NB4 (cell line): ENCODE measurements at regions not wholly inside any gene's neighbourhood (a gene's known extent, or its start where the extent isn't known, plus 50 kb on each side); places are given as distances from the start of the nearest gene placed in this dataset.

ENCODE experiments used
- DNase-seq: peaks from one replicate; pipeline ENCODE4 v3.0.0; 2010; ENCODE audit warnings: low read depth
- H3K4me3 ChIP-seq: one replicate; pipeline ENCODE4 v1.5.1; 2011; ENCODE audit warnings: mild to moderate bottlenecking, low read depth, low read length, moderate library complexity
- MAX ChIP-seq: IDR thresholded peaks from 2 replicates; pipeline ENCODE4 v1.6.1; 2011; ENCODE audit warnings: low read depth, low read length
- MYC ChIP-seq: IDR thresholded peaks from 2 replicates; pipeline ENCODE4 v1.6.1; 2011; ENCODE audit warnings: low read depth, low read length
- POLR2A ChIP-seq: IDR thresholded peaks from 2 replicates; pipeline ENCODE4 v1.6.1; 2011; ENCODE audit warnings: mild to moderate bottlenecking; ENCODE audit not compliant: insufficient read length; ENCODE audit errors: extremely low read depth
- TF ChIP-seq, protein P1 (sequence below): IDR thresholded peaks from one replicate; pipeline ENCODE4 v1.5.1; 2012; ENCODE audit warnings: low read depth, low read length

GRCh38 chr9:2495221-2496005, 126.2 kb upstream of the VLDLR start:
- H3K4me3 ChIP-seq = no peak overlapping the region
- no peak for DNase-seq
- TF ChIP-seq, protein P1, sequence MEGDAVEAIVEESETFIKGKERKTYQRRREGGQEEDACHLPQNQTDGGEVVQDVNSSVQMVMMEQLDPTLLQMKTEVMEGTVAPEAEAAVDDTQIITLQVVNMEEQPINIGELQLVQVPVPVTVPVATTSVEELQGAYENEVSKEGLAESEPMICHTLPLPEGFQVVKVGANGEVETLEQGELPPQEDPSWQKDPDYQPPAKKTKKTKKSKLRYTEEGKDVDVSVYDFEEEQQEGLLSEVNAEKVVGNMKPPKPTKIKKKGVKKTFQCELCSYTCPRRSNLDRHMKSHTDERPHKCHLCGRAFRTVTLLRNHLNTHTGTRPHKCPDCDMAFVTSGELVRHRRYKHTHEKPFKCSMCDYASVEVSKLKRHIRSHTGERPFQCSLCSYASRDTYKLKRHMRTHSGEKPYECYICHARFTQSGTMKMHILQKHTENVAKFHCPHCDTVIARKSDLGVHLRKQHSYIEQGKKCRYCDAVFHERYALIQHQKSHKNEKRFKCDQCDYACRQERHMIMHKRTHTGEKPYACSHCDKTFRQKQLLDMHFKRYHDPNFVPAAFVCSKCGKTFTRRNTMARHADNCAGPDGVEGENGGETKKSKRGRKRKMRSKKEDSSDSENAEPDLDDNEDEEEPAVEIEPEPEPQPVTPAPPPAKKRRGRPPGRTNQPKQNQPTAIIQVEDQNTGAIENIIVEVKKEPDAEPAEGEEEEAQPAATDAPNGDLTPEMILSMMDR = no peak
- TF ChIP-seq MAX = no peak

GRCh38 chr9:2496169-2496568, 125.4 kb upstream of the VLDLR start:
- H3K4me3 ChIP-seq = no peak overlapping the region
- no peak for TF ChIP-seq MYC
- no peak for TF ChIP-seq POLR2A
- TF ChIP-seq MAX = no peak
- TF ChIP-seq, protein P1 = no peak

GRCh38 chr9:2496934-2497333, 124.7 kb upstream of the VLDLR start:
- TF ChIP-seq MYC (no peak), MAX (no peak)
- TF ChIP-seq, protein P1 = no peak

More at GRCh38 chr9:2496169-2496568, 125.4 kb upstream of the VLDLR start:
- no peak for DNase-seq

DNA sequence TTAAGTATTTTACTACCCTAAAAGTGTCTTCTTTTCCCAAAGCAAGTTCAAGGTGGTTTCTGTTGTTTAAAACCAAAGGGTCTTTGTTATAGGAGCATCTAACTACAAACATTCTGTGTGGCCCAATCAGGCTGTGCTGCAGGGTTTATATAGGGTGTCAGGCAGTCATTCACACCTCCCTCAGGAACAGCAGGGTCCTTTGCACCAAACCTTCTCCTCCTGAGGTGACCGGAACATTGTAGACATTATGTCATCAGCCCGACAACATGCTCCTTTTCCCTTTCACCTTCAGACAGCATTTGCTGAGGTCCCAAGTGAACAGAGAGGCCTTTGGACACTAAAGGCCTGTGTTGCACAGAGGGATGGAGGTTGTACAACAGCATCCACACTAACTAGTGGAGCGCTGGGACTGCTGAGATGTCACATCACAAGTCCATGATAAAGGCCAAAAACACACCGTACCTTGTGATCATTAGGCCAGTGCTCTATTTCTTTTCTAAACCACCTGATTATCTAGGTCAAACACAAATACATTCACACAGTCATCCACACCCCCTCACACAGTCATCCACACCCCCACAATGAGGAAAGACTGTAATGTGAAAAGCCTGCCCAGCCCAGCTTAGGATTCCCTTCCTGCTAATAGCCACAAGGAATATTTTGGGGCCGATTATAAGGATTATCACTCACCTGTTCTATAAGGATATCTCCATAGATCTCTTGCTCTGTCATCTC, 123.8 kb upstream of the VLDLR start:
- H3K4me3 ChIP-seq = no peak overlapping the region
- TF ChIP-seq MAX (no peak), POLR2A (no peak), MYC (no peak)
- TF ChIP-seq, protein P1 = no peak
- DNase-seq = no peak

More at GRCh38 chr9:2496934-2497333, 124.7 kb upstream of the VLDLR start:
- no peak for DNase-seq
- no peak overlapping the region for H3K4me3 ChIP-seq

- no peak overlapping the region for H3K4me3 ChIP-seq
- DNase-seq = no peak
- no peak for TF ChIP-seq POLR2A
- no peak for TF ChIP-seq MYC
- no peak for TF ChIP-seq MAX
- TF ChIP-seq, protein P1 = no peak
Observed at GRCh38 chr9:2502210-2502609, 119.4 kb upstream of the VLDLR start.

- H3K4me3 ChIP-seq = no peak overlapping the region
- no peak for DNase-seq
- TF ChIP-seq MAX (no peak), POLR2A (no peak), MYC (no peak)
- TF ChIP-seq, protein P1 = no peak
Observed at GRCh38 chr9:2502760-2503159, 118.8 kb upstream of the VLDLR start.
